HG02759 (cell line): ENCODE measurements at regions not wholly inside any gene's neighbourhood (a gene's known extent, or its start where the extent isn't known, plus 50 kb on each side); places are given as distances from the start of the nearest gene placed in this dataset.

Experiments
- ATAC-seq: cut with Tn5 transposase; IDR thresholded peaks from one replicate; pipeline ENCODE4 v1.9.1; 2021; ENCODE audit warnings: mild to moderate bottlenecking, moderate library complexity; ENCODE audit not compliant: unreplicated experiment

DNA sequence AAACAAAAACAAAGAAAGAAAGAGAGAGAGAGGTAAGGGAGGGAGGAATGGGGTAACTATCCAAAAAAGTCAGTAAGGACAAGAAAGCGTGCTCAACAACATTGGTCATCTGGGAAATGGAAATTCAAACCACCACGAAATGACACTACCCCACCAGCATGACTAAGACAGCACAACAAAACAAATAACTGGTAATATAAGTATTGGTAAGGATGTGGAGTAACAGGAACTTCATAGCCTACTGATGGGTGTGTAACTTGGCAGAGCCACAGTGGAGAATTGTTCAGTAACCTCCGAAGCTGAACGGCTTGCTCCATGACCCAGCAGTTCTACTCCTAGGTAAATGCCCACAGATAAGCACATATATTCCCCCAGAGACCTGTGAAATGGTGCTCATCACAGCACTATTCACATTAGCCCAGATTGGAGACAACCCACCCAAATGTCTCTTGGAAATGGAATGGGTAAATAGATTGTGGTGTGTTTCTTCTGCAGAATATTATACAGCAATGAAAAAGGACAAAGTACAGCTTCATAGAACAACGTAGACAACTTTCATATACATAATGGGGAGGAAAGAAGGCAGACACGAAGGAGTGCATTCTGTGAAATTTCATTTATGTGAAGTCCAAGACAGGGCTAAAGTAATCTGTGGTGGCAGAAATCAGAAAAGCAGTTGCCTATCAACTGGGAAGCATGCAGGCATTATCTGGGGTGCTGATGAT, 95.5 kb upstream of the ATP6AP2 start:
- ATAC-seq: no peak

DNA sequence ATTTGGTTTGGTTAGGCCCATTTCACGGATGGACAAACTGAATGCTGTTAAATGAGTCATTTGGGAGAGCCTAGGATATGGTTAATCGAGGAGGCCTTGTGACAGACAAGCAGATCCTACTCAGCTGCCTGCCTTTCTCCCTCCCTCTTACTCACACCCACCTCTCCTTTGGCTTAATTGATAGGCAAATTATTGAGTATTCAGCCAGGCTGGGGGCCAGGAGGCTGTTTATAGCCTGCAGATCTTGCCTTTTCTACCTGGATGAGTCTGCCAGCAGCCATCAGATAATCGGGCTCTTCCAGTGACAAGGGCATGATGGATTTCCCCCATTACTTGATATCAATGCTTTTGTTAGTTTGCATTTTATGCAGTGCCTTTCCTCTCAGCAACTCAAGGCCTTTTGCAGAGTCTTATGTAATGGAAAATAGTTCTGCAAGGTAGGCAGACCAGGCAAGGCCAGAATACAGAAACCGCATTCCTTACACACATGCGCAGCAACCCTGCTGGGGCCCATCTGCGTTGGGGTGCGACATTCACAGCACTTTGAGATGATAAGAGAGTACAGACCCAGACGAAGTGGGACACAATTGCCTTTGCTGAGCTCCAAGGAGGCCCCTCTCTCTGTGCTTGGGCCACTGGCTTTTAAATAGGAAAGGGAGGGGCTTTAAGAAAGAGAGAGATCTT, 96.2 kb upstream of the ATP6AP2 start:
- ATAC-seq: no peak

DNA sequence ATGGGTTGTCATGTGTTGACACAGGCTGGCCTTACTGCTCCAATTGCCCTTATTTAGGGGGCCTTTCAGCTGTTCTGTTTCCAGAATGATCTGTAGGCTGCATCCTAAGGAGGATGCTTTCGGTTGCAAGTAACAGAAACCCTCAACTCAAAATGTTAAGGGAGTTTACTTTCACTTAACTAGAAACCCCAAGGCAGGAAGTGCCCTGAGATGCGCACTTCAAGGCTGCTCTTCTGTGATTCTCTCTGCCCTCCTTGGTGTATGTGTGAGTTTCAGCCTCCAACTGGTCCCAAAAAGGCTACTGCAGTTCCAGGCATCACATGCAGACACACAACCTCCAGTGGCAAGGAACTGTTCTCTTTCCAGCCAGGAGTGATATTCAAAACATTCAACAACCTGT, 97.3 kb upstream of the ATP6AP2 start:
- no peak for ATAC-seq

DNA sequence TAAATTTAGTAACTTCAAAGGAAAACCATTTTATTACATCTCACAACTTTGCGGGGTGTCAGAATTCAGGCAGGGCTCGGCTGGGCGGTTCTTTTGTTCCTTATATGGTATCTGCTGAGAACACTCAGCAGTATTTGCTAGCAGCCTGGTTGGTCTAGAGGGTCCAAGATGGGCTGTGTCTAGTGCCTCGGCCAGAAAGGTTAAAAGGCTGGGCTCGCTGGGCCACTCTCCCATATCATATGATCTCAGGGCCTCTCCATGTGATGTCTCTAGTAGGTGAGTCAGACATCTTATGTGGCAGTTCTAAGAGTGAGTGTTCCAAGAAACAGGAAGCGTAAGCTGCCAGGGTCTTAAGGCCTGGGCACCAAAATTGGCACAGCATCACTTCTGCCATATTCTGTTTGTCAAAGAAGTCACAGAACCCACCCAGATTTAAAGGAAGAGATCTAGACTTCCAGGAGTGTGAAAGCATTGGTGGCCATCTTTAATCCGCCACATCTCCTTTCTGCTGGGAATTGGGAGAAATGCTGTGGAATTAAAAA, 100.9 kb upstream of the ATP6AP2 start:
- ATAC-seq: no peak

DNA sequence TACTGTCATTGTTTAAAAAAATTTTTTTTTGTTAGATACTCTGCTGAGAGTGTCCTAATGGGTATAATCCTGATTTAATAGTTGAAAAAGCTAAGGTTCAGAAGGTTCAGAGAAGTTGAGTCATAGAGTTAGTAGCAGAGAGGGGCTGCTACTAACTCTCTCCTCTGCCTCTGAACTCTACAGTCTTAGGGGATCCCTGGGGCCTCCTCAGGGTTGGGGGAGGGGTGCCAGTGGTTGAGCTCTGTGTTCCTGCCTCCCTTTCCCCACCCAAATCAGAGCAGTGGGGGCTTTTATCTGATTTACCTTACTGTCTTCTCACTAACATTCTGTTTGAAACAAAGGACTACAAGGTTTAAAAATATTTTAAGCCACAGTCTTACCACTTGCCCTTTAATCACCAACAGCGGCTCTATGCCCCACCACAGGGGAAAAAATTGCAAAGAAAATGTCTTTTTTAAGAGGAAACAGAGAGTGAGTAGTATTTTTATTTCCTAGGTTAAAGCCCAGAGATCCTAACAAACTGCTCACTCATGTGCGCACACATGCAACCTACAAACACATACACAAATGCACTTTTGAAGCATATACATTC, 102.2 kb upstream of the ATP6AP2 start:
- ATAC-seq: no peak

DNA sequence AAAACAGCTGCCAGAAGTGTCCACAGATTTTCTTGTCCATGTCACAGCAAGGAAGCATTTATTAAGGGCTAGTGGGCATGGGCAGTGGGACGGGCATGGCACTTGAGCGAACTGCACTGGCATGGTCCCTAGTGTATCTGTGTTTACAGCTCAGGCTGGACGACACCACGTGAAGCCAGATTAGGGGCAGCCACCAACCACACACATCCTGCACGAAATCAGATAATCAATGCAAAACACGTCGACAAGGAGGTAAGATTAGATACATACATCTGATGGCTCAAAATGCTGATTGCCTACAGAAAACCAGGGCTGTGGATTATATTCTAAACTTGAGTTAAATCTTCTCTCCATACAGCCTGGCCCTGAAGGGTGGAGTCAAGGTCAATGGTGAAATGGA, 103.8 kb upstream of the ATP6AP2 start:
- no peak for ATAC-seq

DNA sequence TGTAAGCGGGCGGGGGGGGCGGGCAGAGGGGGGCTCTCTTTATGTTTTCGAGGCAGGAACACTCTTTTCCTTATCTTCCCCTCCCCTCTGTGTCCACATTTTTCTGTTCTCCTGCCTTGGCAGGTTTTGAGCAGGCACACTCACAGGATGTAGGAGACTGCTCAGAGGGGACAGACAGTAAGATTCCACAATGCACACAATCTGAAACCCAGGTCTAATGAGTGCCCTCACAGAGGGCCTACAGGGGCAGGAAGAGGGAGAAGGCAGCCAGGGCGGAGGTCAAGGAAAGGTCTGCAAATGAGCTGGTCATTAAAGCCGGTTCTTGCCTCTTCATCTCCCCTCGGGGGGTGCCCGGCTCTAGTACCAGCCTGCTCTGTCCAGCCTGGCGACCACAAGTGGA, 106.1 kb upstream of the ATP6AP2 start:
- ATAC-seq: no peak

DNA sequence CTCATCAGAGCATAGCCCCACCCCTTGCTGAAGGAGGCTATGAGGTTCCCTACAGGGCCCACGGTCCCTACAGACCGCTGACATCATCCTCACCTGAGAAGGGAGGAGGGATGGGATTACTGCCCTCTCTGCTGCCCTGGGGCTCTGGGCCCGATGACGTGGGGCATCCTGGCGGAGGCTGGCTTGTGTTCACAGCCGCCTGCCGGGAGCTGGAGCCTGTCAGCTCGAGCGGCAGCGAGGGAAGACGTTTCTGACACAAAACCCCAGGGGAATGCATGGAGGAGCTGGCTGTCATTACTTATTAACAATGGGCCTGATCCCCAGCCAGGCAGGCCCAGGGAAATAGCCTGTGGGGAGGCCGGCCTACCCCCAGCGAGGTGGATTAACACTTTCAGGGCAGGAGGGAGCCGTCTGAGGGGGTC, 106.6 kb upstream of the ATP6AP2 start:
- no peak for ATAC-seq

DNA sequence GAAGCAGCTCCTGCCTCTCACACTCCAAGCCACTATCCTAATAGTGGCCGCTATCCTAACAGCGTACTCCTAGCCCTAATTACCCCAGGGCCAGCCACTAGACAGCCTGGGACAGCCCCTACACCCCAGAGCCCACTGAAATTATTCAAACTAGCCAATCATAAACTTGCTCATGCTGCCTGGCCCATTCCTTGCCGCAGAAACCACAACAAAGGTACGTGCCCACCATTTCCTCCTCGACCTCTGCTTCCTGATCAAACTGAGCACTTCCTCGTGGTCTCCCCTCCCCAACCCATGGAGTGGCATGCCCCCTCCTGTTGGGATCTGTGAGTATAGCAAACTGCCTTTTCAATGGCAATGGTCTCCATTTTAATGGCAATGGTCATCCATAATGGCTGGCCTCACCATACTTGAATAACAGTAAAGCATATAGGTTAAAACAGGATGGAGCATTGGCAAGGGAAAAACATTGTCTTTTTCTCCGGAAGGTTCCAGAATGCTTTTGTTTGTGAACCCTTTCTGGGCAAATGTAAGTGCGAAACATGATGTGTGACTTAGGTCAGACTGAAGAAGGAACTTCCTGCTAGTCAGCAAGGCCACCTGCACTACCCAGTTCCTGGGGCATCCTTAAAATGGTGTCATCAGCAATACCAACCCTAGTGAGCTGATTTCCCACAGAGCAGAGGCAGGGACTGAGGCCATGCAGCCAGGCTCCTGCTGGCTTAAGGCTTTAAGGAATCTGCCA, 107.1 kb upstream of the ATP6AP2 start:
- ATAC-seq: no peak

DNA sequence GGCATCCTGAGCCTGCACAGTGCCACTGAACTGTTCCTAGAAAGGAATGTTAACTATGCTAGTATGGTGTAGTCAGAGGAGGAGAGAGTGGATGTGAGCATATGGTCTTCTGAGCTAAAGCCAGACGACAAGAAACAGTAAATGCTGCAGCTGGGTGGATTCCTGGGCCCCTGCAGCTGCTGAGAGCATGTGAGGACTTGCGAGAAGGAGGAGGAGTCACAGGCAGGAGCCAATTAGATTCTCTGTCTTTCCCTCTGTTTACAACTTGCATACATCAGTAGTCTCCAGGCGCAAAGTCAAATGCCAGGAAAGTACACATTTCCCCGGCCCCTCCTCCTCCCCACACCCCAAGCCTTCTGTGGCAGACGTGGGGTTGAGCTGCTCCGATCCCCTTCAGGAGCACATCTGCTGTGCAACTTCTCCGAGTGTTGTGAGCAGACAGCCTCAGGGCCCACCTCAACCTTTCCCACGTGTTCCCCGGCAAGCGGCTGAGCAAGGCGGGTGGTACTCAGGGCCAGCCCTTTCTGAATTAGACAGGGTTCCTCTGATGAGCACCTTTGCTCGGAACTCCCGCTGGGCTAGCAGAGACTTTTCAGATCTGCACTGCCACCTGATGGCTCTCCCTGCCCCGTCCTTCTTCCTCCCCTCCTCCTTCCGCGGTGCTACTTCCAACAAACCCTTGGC, 108.7 kb upstream of the ATP6AP2 start:
- no peak for ATAC-seq

DNA sequence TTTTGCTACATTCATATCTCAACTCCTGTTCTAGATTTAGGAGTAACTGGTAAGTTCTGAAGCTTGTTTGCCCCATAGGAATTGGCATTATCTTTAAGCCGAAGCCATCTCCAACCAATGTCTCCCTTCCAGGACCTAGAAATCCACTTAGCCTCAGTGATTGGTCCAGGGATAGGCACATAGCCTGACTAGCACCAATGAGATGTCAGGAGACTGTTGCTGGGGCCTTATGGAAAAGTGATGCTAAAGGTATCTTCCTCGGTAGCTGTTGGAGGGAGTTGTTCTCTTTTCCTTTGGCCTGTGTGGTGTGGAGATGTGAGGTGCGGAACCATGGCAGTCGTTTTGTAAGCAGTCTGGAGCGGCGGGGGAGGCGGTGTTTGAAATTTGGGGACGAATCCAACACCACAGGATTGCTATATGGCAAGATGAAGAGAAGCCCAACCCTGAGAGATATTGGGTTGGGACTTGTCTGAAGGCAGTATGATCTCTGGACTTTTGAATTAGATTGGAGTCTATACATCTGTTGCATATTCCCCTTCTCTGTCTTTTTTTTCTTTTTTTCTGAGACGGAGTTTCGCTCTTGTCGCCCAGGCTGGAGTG, 109.8 kb upstream of the ATP6AP2 start:
- ATAC-seq: no peak

DNA sequence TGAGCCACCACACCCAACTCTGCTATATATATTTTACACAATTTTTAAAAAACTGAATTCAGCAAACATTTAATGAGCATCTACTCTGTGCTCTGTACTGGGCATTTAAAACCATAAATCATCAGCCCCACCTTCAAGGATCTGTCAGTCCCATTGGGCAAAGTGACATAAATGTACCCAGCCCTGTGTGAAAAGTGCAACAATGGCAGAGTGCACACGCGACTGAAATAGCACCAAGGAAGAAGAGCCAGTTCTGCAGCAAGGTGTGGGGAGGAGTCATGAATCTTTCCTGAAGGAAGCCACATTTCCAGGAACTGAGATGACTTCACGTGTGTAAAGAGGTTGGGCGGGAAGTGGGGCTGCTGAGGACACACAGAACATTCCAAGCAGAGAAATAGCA, 111.5 kb upstream of the ATP6AP2 start:
- no peak for ATAC-seq

DNA sequence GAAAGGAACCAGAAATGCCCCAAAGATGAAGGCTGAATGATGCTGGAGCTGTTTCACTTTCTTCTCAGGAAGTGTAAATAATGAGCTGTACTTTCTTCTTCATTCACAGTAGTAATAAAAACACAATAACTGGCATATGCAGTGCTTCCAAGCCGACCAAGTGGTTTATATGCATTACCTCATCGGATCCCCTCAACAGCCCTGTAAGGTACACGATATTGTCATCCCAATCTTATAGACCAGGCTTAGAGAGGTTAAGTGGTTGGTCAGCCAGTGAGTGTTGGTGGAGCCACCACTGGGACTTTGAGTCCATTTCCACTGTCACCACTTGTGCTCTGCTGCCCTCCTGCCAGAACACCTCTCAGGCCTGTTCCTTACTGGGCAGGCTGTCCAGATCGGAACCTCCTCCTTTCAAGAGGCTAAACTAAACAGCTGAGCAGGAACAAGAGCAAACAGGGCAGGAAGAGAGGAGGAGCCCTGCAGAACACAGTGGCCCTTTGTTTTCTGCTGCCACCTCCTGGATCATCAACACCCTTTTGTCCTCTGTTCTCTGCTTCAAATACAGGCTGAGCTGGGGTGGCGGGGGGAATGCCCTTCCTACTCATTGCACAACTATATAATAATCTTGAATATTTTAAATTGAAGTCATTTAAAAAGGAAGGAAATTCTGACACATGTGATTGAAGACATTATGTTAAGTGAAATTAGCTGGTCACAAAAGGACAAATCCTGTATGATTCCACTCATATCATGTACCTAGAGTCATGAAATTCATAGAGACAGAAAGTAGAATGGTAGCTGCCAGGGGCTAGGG, 112.5 kb upstream of the ATP6AP2 start:
- ATAC-seq: peak; percentile 72

DNA sequence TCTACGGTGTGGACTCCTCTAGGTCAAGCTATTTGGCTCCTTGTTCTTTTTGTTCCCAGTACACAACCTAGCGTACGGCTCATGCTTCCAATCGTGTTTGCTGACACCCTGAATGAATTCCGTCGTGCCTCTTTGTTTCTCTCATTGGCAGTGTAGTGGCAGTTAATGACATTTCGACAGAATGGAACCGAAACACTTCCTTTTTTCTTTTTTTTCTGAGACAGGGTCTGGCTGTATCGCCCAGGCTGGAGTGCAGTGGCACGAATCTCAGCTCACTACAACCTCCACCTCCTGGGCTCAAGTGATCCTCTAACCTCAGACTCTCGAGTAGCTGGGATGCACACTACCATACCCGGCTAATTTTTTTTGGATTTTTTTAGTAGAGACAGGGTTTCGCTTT, 113.3 kb upstream of the ATP6AP2 start:
- ATAC-seq: no peak

DNA sequence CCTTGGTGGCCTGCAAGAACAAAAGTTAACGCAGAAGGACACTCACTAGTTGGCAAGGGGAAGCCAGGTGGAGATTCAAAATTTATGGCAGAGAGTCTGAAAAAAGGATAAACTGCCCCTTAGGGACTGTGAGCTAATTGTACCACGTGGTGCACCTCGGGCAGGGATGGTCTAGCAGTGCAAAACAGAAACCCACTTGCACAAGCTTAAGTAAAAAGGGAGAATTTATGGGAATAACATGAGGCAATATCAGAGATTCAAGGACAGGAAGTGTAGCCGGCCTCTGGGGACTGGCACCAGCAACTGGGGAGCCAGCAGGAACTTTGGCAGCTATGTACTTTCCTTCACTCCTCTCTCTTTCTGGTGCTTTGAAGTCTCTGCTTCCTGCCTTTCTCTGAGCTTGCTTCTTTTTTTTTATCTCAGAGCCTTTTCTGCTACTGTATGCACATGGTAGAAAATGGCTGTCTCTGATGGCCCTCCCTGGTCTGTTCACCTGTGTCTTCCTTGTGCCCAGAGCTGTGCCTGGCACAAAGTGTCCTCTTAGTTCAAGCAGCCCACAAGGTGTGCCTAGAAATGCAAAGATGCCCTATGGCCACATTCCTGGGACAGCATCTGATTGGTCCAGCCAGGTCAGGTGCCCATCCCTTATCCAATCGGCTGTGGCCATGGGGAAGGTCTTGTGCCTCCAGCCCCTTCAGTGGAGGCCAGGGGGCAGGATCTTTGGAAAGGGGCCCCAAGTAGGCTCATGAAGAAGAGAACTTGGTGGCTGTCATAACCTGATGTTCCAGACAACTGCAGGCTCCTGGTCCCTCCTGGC, 114.8 kb upstream of the ATP6AP2 start:
- ATAC-seq: no peak

DNA sequence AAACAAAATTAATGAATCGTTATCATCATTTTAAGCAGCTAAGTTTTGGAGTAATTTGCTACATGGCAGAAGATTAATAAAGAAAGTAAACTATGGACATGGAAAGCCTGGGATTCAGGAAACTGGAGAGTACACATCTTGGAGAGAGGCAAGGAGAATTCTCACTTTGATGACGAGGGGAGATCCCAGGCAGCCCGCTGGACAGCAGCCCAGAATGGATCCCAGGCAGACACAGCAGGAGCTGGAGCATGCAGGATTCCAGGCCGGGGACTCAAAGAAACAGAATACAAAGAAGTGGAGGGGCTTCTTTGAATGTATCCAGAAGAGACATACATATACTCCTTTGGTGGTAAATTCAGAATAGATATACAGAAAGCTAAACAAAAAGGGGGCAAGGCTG, 118.0 kb upstream of the ATP6AP2 start:
- no peak for ATAC-seq

DNA sequence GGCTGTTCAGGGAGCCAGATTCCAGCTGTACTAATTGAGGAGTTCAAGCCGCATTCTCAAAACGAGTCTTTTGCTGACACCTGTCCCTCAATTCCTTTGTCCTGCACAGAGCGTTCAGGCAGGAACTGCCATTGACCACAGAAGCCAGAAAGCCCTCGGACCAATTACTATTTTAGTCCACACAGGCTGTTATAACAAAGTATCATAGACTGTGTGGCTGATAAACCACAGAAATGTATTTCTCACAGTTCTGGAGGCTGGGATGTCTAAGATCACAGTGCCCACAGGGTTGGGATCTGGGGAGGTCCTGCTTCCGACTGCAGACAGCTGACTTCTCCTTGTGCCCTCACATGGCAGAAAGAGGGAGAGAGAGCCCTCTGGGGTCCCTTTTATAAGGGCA, 119.8 kb upstream of the ATP6AP2 start:
- no peak for ATAC-seq

DNA sequence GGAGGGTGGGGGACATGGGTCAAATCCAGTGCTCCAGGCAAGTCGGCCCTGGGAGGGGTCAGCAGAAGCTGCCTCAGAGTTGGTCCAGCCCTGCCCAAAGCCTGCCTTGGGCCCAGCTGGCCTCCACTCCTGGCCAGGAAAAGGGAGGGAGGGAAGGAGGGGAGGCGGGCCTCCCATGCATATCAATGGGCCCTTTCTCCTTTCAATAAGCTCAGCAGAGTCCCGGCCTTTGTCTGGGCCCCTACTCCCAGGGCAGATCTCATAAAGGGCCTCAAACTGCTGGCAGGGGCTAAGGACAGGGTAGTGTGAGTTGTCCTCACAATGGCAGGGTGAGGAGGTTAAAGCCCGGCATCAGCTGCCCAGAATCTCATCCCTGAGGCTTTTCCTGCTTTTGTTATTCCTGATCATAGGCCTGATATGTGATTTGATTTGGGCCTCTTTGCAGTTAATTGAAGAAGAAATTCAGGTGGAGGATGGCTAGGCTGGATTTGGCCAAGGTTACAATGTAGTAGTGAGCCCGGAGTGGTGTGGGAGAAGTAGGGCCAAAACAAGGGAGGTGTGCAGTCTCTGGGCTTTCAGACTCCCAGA, 121.1 kb upstream of the ATP6AP2 start:
- no peak for ATAC-seq
